Anterior cingulate cortex (tissue), 58 donors: ENCODE measurements at regions not wholly inside any gene's neighbourhood (a gene's known extent, or its start where the extent isn't known, plus 50 kb on each side); places are given as distances from the start of the nearest gene placed in this dataset.
A peak's percentile ranks its signal among the peaks of the same experiment; 100 is the strongest.

Experiments used
- DNase-seq, 58 donors: peaks; one replicate each; lab custom pipeline; 2025; lab: John Stamatoyannopoulos, UW

GRCh38 chr16:85173146-85173980 lies 61.1 kb upstream of the CIBAR2 start:
- no peak for DNase-seq

- DNase-seq = peak in 15 of 58 donors; percentile 6 to 37 (median 19)
These were observed 61.9 kb upstream of the CIBAR2 start for GRCh38 chr16:85173981-85174751.

- no peak for DNase-seq
These were observed 62.8 kb upstream of the CIBAR2 start for GRCh38 chr16:85174871-85175723.

- no peak for DNase-seq
These were observed 63.5 kb upstream of the CIBAR2 start for GRCh38 chr16:85175724-85176233.

GRCh38 chr16:85176541-85177447 lies 64.5 kb upstream of the CIBAR2 start:
- no peak for DNase-seq

- DNase-seq = no peak
These were observed 65.2 kb upstream of the CIBAR2 start for GRCh38 chr16:85177448-85177846.

GRCh38 chr16:85178006-85178591 lies 65.8 kb upstream of the CIBAR2 start:
- no peak for DNase-seq

- DNase-seq = no peak
These were observed 66.3 kb upstream of the CIBAR2 start for GRCh38 chr16:85178596-85178995.

GRCh38 chr16:85179344-85180046 lies 67.2 kb upstream of the CIBAR2 start:
- no peak for DNase-seq

GRCh38 chr16:85180047-85180826 lies 68.0 kb upstream of the CIBAR2 start:
- no peak for DNase-seq

- no peak for DNase-seq
These were observed 68.8 kb upstream of the CIBAR2 start for GRCh38 chr16:85180827-85181738.

- DNase-seq = no peak
These were observed 69.5 kb upstream of the CIBAR2 start for GRCh38 chr16:85181739-85182129.

GRCh38 chr16:85182286-85182685 lies 70.0 kb upstream of the CIBAR2 start:
- DNase-seq = no peak

- DNase-seq = no peak
These were observed 70.5 kb upstream of the CIBAR2 start for GRCh38 chr16:85182774-85183173.

GRCh38 chr16:85183564-85183963 lies 71.3 kb upstream of the CIBAR2 start:
- DNase-seq = no peak

GRCh38 chr16:85184404-85184803 lies 72.1 kb upstream of the CIBAR2 start:
- DNase-seq = no peak
